HuH-7 (cell line): ENCODE measurements at regions not wholly inside any gene's neighbourhood (a gene's known extent, or its start where the extent isn't known, plus 50 kb on each side); places are given as distances from the start of the nearest gene placed in this dataset.
"Not testable (repeated sequence)": the region's sequence is repeated elsewhere in the genome, so short reads cannot be mapped to it uniquely, and the experiment has no call there.

Experiments used
- DNase-seq: peaks from one replicate; pipeline ENCODE4 v3.0.0; 2011; ENCODE audit warnings: low spot score

GRCh38 chr1:217921126-217921904 lies 290.2 kb downstream of the SPATA17 start:
- no peak for DNase-seq

- DNase-seq, result no peak
These were observed 293.8 kb downstream of the SPATA17 start for GRCh38 chr1:217924924-217925323.

- DNase-seq, result no peak
These were observed 298.2 kb downstream of the SPATA17 start for GRCh38 chr1:217929213-217929885.

- no peak for DNase-seq
These were observed 312.2 kb downstream of the SPATA17 start for GRCh38 chr1:217943361-217943760.

- no peak for DNase-seq
These were observed 313.4 kb downstream of the SPATA17 start for GRCh38 chr1:217944550-217944949.

- DNase-seq, result no peak
These were observed 315.4 kb downstream of the SPATA17 start for GRCh38 chr1:217946511-217946910.

- DNase-seq, result no peak
These were observed 317.6 kb downstream of the SPATA17 start for GRCh38 chr1:217948741-217949140.

GRCh38 chr1:217953330-217953729 lies 322.2 kb downstream of the SPATA17 start:
- DNase-seq, result no peak

GRCh38 chr1:217953922-217954321 lies 322.8 kb downstream of the SPATA17 start:
- DNase-seq, result no peak

GRCh38 chr1:217955723-217956122 lies 324.6 kb downstream of the SPATA17 start:
- no peak for DNase-seq

GRCh38 chr1:217965156-217965786 lies 319.8 kb upstream of the RRP15 start:
- no peak for DNase-seq

- no peak for DNase-seq
These were observed 317.0 kb upstream of the RRP15 start for GRCh38 chr1:217968085-217968484.

GRCh38 chr1:217969428-217969827 lies 315.7 kb upstream of the RRP15 start:
- DNase-seq, result no peak

GRCh38 chr1:217977943-217978342 lies 307.1 kb upstream of the RRP15 start:
- DNase-seq, result no peak

GRCh38 chr1:217981430-217981829 lies 303.7 kb upstream of the RRP15 start:
- no peak for DNase-seq

- DNase-seq, result no peak
These were observed 302.6 kb upstream of the RRP15 start for GRCh38 chr1:217982331-217983050.

- no peak for DNase-seq
These were observed 302.1 kb upstream of the RRP15 start for GRCh38 chr1:217983051-217983375.

- no peak for DNase-seq
These were observed 299.5 kb upstream of the RRP15 start for GRCh38 chr1:217985641-217986040.

- no peak for DNase-seq
These were observed 295.6 kb upstream of the RRP15 start for GRCh38 chr1:217989510-217989909.

- DNase-seq, result no peak
These were observed 291.7 kb upstream of the RRP15 start for GRCh38 chr1:217993439-217993838.

GRCh38 chr1:218008296-218008695 lies 276.8 kb upstream of the RRP15 start:
- not testable (repeated sequence) for DNase-seq

GRCh38 chr1:218015106-218015505 lies 270.0 kb upstream of the RRP15 start:
- not testable (repeated sequence) for DNase-seq
